Left colon (tissue), 2 donors: ENCODE measurements at regions not wholly inside any gene's neighbourhood (a gene's known extent, or its start where the extent isn't known, plus 50 kb on each side); places are given as distances from the start of the nearest gene placed in this dataset.
"Not testable (repeated sequence)": the region's sequence is repeated elsewhere in the genome, so short reads cannot be mapped to it uniquely, and the experiment has no call there.

ENCODE experiments used
- ATAC-seq: fragments of 200-7000 bp; cut with Tn5 transposase; one replicate; pipeline ENCODE4 v1.9.1; 2020; ENCODE audit warnings: mild to moderate bottlenecking, moderate library complexity
- DNase-seq, 2 donors: peaks; one replicate each; pipeline ENCODE4 v3.0.0-alpha.2; 2020
- intact Hi-C, 2 donors: fragments of 100-400 bp; cut with DNase I in 1 of 2; cut with micrococcal nuclease in 1 of 2; formaldehyde crosslinking; loops; one replicate each; pipeline versions ENCODE4 v1.11.2 to v1.14.0; 2022; cut with DNase I, micrococcal nuclease
- donor health status: DM: no; HTN: no; CAD: no.
- donor health status: DM: yes; HTN: yes; CAD: no.

GRCh38 chr22:49354516-49355210 is 473.0 kb downstream of the BRD1 start:
- ATAC-seq (no peak), DNase-seq (no peak)
- intact Hi-C loops, result no loop called here

GRCh38 chr22:49353235-49353634 is 474.4 kb downstream of the BRD1 start:
- ATAC-seq (no peak), DNase-seq (no peak)
- intact Hi-C loops, result no loop called here

GRCh38 chr22:49352361-49353169 is 475.1 kb downstream of the BRD1 start:
- DNase-seq (no peak), ATAC-seq (no peak)
- intact Hi-C loops, result no loop called here

- intact Hi-C loops, result no loop called here
- ATAC-seq (no peak), DNase-seq (no peak)
Measured at GRCh38 chr22:49351761-49352227, 475.9 kb downstream of the BRD1 start.

GRCh38 chr22:49350441-49351121 is 477.1 kb downstream of the BRD1 start:
- no peak for ATAC-seq
- no peak for DNase-seq
- intact Hi-C loops, result no loop called here

- intact Hi-C loops, result no loop called here
- ATAC-seq (no peak), DNase-seq (no peak)
Measured at GRCh38 chr22:49349841-49350381, 477.8 kb downstream of the BRD1 start.

GRCh38 chr22:49349181-49349835 is 478.4 kb downstream of the BRD1 start:
- DNase-seq (no peak), ATAC-seq (no peak)
- intact Hi-C loops, result no loop called here

- no peak for ATAC-seq
- intact Hi-C loops, result no loop called here
- no peak for DNase-seq
Measured at GRCh38 chr22:49348631-49349030, 479.0 kb downstream of the BRD1 start.

- intact Hi-C loops, result no loop called here
- DNase-seq (no peak), ATAC-seq (no peak)
Measured at GRCh38 chr22:49347376-49347775, 480.3 kb downstream of the BRD1 start.

- DNase-seq, result no peak
- intact Hi-C loops, result no loop called here
- no peak for ATAC-seq
Measured at GRCh38 chr22:49345896-49346295, 481.8 kb downstream of the BRD1 start.

- DNase-seq (no peak), ATAC-seq (no peak)
- intact Hi-C loops, result no loop called here
Measured at GRCh38 chr22:49344656-49345055, 483.0 kb downstream of the BRD1 start.

GRCh38 chr22:49344161-49344560 is 483.5 kb downstream of the BRD1 start:
- DNase-seq (no peak), ATAC-seq (no peak)
- intact Hi-C loops, result no loop called here

- intact Hi-C loops, result no loop called here
- DNase-seq, result no peak
- no peak for ATAC-seq
Measured at GRCh38 chr22:49340406-49340805, 487.3 kb downstream of the BRD1 start.

- ATAC-seq, intact Hi-C loops, DNase-seq: not testable (repeated sequence)
Measured at GRCh38 chr22:49336483-49336882, 491.2 kb downstream of the BRD1 start.

- intact Hi-C loops, result no loop called here
- no peak for DNase-seq
- no peak for ATAC-seq
Measured at GRCh38 chr22:49334976-49335375, 492.7 kb downstream of the BRD1 start.

- ATAC-seq, result no peak
- intact Hi-C loops, result no loop called here
Measured at GRCh38 chr22:49334449-49334789, 493.3 kb downstream of the BRD1 start.

GRCh38 chr22:49333206-49333605 is 494.5 kb downstream of the BRD1 start:
- ATAC-seq (no peak), DNase-seq (no peak)
- intact Hi-C loops, result no loop called here

More at GRCh38 chr22:49334449-49334789, 493.3 kb downstream of the BRD1 start:
- no peak for DNase-seq

- DNase-seq, result no peak
- ATAC-seq, result no peak
- intact Hi-C loops, result no loop called here
Measured at GRCh38 chr22:49332691-49333090, 495.0 kb downstream of the BRD1 start.

GRCh38 chr22:49331878-49332277 is 495.8 kb downstream of the BRD1 start:
- DNase-seq, result no peak
- ATAC-seq, result no peak
- intact Hi-C loops, result no loop called here
